H1 (cell line): ENCODE measurements at regions not wholly inside any gene's neighbourhood (a gene's known extent, or its start where the extent isn't known, plus 50 kb on each side); places are given as distances from the start of the nearest gene placed in this dataset.

Experiments used
- CTCF ChIA-PET: fragments of 300-600 bp; sonication (Branson Sonifier 250); formaldehyde crosslinking; loops from one replicate; lab custom pipeline; 2021; ENCODE audit not compliant: partially characterized antibody; lab: Charles Lee
- POLR2A ChIA-PET: fragments of 300-600 bp; sonication (Branson Sonifier 250); formaldehyde crosslinking; loops from one replicate; lab custom pipeline; 2021; ENCODE audit warnings: inconsistent platforms; ENCODE audit not compliant: partially characterized antibody; lab: Charles Lee
- DNase-seq, 2 experiments: peaks; one replicate each; pipeline versions ENCODE4 v3.0.0 to v3.0.0-alpha.2; 2010 to 2022; ENCODE audit warnings: low spot score in 2 of 2, low read depth in 1 of 2, mixed read lengths in 1 of 2
- FAIRE-seq: peaks from 2 replicates; lab custom pipeline; 2011; peaks lifted over from hg19 to GRCh38; lab: Jason Lieb, UNC
- H2AFZ ChIP-seq: 2 replicates; pipeline ENCODE4 v1.8.1; 2012; ENCODE audit warnings: low read length, inconsistent platforms
- H2AK5ac ChIP-seq: 2 replicates; pipeline ENCODE4 v1.6.1; 2013; ENCODE audit warnings: low read depth, low read length
- H2BK120ac ChIP-seq: replicated peaks from 2 replicates; pipeline ENCODE3; 2013; ENCODE audit warnings: low read depth, low read length, inconsistent platforms
- H2BK12ac ChIP-seq: 2 replicates; pipeline ENCODE4 v1.6.1; 2013; ENCODE audit warnings: low read depth, low read length
- H2BK15ac ChIP-seq: 2 replicates; pipeline ENCODE4 v1.6.1; 2013; ENCODE audit warnings: low read length
- H2BK20ac ChIP-seq: 2 replicates; pipeline ENCODE4 v1.6.1; 2013; ENCODE audit warnings: low read length
- H2BK5ac ChIP-seq: 2 replicates; pipeline ENCODE4 v1.6.1; 2013; ENCODE audit warnings: low read depth, low read length
- H3K14ac ChIP-seq: 2 replicates; pipeline ENCODE4 v1.6.1; 2013; ENCODE audit warnings: inconsistent platforms; ENCODE audit not compliant: insufficient read length
- H3K18ac ChIP-seq: 2 replicates; pipeline ENCODE4 v1.6.1; 2013; ENCODE audit warnings: low read length; ENCODE audit errors: extremely low read depth
- H3K23ac ChIP-seq: 2 replicates; pipeline ENCODE4 v1.6.1; 2013; ENCODE audit warnings: inconsistent platforms; ENCODE audit not compliant: insufficient read length
- H3K23me2 ChIP-seq: 2 replicates; pipeline ENCODE4 v1.6.1; 2013; ENCODE audit warnings: low read depth, low read length
- H3K27ac ChIP-seq: 2 replicates; pipeline ENCODE4 v1.6.1; 2011; ENCODE audit warnings: low read depth, low read length, inconsistent platforms
- H3K27me3 ChIP-seq, 4 experiments: replicated peaks in 1 of 4; 1 replicate in 1 of 4; 2 replicates in 3 of 4; pipeline versions ENCODE4 v1.6.1 to v1.8.1; 2011 to 2013; ENCODE audit warnings: low read length in 3 of 4, mild to moderate bottlenecking in 3 of 4, inconsistent platforms in 2 of 4, mixed read lengths in 2 of 4, moderate library complexity in 1 of 4; ENCODE audit not compliant: control insufficient read depth in 3 of 4, insufficient read depth in 3 of 4; ENCODE audit errors: extremely low read depth in 1 of 4
- H3K36me3 ChIP-seq, 4 experiments: 2 replicates each; pipeline versions ENCODE4 v1.6.1 to v1.8.1; 2011 to 2013; ENCODE audit warnings: mild to moderate bottlenecking in 4 of 4, low read length in 3 of 4, moderate library complexity in 2 of 4, control low read depth in 1 of 4, inconsistent platforms in 1 of 4; ENCODE audit not compliant: insufficient read depth in 4 of 4, control insufficient read depth in 2 of 4
- H3K4ac ChIP-seq: replicated peaks from 2 replicates; pipeline ENCODE3; 2013; ENCODE audit warnings: low read length, low read depth, mixed read lengths, inconsistent platforms; ENCODE audit not compliant: insufficient read length
- H3K4me1 ChIP-seq, 4 experiments: replicated peaks in 1 of 4; 1 replicate in 1 of 4; 2 replicates in 3 of 4; pipeline versions ENCODE4 v1.6.1 to v1.8.1; 2011 to 2013; ENCODE audit warnings: low read length in 3 of 4, inconsistent platforms in 2 of 4, mixed read lengths in 1 of 4; ENCODE audit not compliant: insufficient read depth in 4 of 4, control insufficient read depth in 3 of 4
- H3K4me2 ChIP-seq, 2 experiments: 2 replicates each; pipeline versions ENCODE4 v1.6.1 to v1.8.1; 2011 to 2013; ENCODE audit warnings: low read depth in 2 of 2, low read length in 2 of 2, control low read depth in 1 of 2, inconsistent platforms in 1 of 2, mild to moderate bottlenecking in 1 of 2; ENCODE audit not compliant: insufficient read depth in 1 of 2
- H3K4me3 ChIP-seq, 4 experiments: fragments of 200-600, 300-600 bp in 1 of 4; sonication (generic), shearing (Covaris generic), sonication (Bioruptor Twin) in 1 of 4; 2 replicates each; pipeline versions ENCODE4 v1.5.1 to v1.8.1; 2011 to 2016; ENCODE audit warnings: low read length in 4 of 4, low read depth in 3 of 4, control low read depth in 2 of 4, inconsistent platforms in 2 of 4, mild to moderate bottlenecking in 2 of 4, mixed read lengths in 1 of 4, moderate library complexity in 1 of 4; ENCODE audit not compliant: insufficient read depth in 2 of 4; ENCODE audit errors: extremely low read depth in 1 of 4
- H3K56ac ChIP-seq: replicated peaks from 2 replicates; pipeline ENCODE3; 2013; ENCODE audit warnings: low read depth, mild to moderate bottlenecking, mixed read lengths, low read length, inconsistent platforms; ENCODE audit not compliant: insufficient read length
- H3K79me1 ChIP-seq: 2 replicates; pipeline ENCODE4 v1.6.1; 2013; ENCODE audit warnings: low read depth, low read length, control low read depth
- H3K79me2 ChIP-seq, 2 experiments: 2 replicates each; pipeline versions ENCODE4 v1.6.1 to v1.8.1; 2012 to 2013; ENCODE audit warnings: low read length in 2 of 2, mild to moderate bottlenecking in 2 of 2, inconsistent platforms in 1 of 2; ENCODE audit not compliant: insufficient read depth in 2 of 2, control insufficient read depth in 1 of 2
- H3K9ac ChIP-seq, 4 experiments: replicated peaks in 1 of 4; 1 replicate in 1 of 4; 2 replicates in 3 of 4; pipeline versions ENCODE4 v1.6.1 to v1.8.1; 2011 to 2013; ENCODE audit warnings: low read depth in 3 of 4, low read length in 3 of 4, control low read depth in 2 of 4, mild to moderate bottlenecking in 2 of 4, moderate library complexity in 2 of 4, inconsistent platforms in 1 of 4; ENCODE audit errors: extremely low read depth in 1 of 4
- H3K9me3 ChIP-seq, 2 experiments: 2 replicates each; pipeline versions ENCODE4 v1.6.1 to v1.8.1; 2012 to 2013; ENCODE audit warnings: mild to moderate bottlenecking in 2 of 2, moderate library complexity in 2 of 2, control low read depth in 1 of 2, inconsistent platforms in 1 of 2, low read depth in 1 of 2, low read length in 1 of 2, mixed read lengths in 1 of 2; ENCODE audit not compliant: insufficient read depth in 2 of 2
- H4K20me1 ChIP-seq, 2 experiments: replicated peaks in 1 of 2; 2 replicates each; pipeline versions ENCODE3 to v1.8.1; 2011 to 2013; ENCODE audit warnings: inconsistent platforms in 2 of 2, low read length in 2 of 2, mild to moderate bottlenecking in 1 of 2; ENCODE audit not compliant: insufficient read depth in 2 of 2, control insufficient read depth in 1 of 2
- H4K5ac ChIP-seq: 2 replicates; pipeline ENCODE4 v1.6.1; 2013; ENCODE audit warnings: low read length, low read depth, mixed read lengths, inconsistent platforms; ENCODE audit not compliant: insufficient read length
- H4K8ac ChIP-seq: 2 replicates; pipeline ENCODE4 v1.8.0; 2013; ENCODE audit warnings: mild to moderate bottlenecking, moderate library complexity, low read length, inconsistent platforms; ENCODE audit not compliant: insufficient read depth; ENCODE audit errors: extremely low read depth
- H4K91ac ChIP-seq: replicated peaks from 2 replicates; pipeline ENCODE3; 2013; ENCODE audit warnings: low read length, mixed read lengths, inconsistent platforms; ENCODE audit not compliant: insufficient read length
- KDM5A ChIP-seq: fragments of 200-600 bp; IDR thresholded peaks from 2 replicates; pipeline ENCODE4 v1.7.1; 2012; ENCODE audit warnings: mild to moderate bottlenecking, low read length, inconsistent platforms, mixed read lengths
- MAFK ChIP-seq: IDR thresholded peaks from 2 replicates; pipeline ENCODE4 v1.6.1; 2012; ENCODE audit warnings: low read depth, mild to moderate bottlenecking, improper control_type of control experiment, low read length
- NRF1 ChIP-seq: IDR thresholded peaks from 2 replicates; pipeline ENCODE4 v1.6.1; 2011; ENCODE audit warnings: mild to moderate bottlenecking, low read depth, low read length, improper control_type of control experiment
- RXRA ChIP-seq: IDR thresholded peaks from 2 replicates; pipeline ENCODE4 v1.6.1; 2011; ENCODE audit warnings: low read depth, mild to moderate bottlenecking, low read length, moderate library complexity; ENCODE audit not compliant: insufficient read depth
- TBP ChIP-seq: IDR thresholded peaks from 2 replicates; pipeline ENCODE4 v1.6.1; 2011; ENCODE audit warnings: low read depth, low read length, improper control_type of control experiment
- WGBS, 2 experiments: shearing (Covaris generic) in 1 of 2; methylation state at CpG; one replicate each; pipeline versions ENCODE4 v1.1.6 to v1.1.7; 2013 to 2015; ENCODE audit warnings: low lambda C conversion rate in 2 of 2, mixed read lengths in 2 of 2, inconsistent platforms in 1 of 2, low coverage in 1 of 2, missing lambda C conversion rate in 1 of 2; ENCODE audit not compliant: insufficient replicate concordance in 2 of 2, insufficient coverage in 1 of 2, insufficient read length in 1 of 2; ENCODE audit errors: extremely low coverage in 1 of 2, missing lambda C conversion rate in 1 of 2; 5-methylcytosine and 5-hydroxymethylcytosine counted together
- TF ChIP-seq, protein P1 (sequence below): IDR thresholded peaks from 2 replicates; pipeline ENCODE4 v1.6.1; 2012; ENCODE audit warnings: low read length, inconsistent platforms

DNA sequence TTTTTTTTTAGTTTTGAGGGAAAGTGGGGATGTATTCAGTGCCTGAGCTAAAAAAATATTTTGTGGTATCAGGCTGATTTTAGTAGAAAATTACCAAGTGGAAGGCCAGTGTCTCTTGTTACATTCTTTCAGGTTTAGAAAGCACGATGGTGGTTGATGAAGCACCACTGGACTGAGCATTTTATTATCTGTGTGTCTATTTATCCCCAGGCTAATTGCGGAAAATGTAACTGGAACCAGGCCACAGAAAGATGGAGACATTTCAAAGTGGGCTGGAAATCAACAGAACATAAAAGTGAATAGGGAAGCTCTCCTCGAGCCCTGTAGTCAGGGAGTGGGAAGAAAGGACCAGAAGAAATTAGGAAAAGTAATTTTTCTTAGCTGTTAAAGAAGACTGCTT lies 261.0 kb downstream of the STK31 start:
- Histone ChIP-seq H2BK15ac (no peak overlapping the region), H3K79me2 (no peaks in the 10 kb centered on the region), H3K36me3 (no peaks in the 10 kb centered on the region), H3K56ac (no peak overlapping the region), H3K4me3 (no peak overlapping the region), H3K4me1 (peaks cover 6 to 12% (median 10%) of the 10 kb centered on the region in 4 experiments; a peak in 5 of 7 replicates), H2BK12ac (no peak overlapping the region), H3K27ac (no peak overlapping the region), H3K23ac (no peak overlapping the region), H2BK120ac (no peak overlapping the region), H2AK5ac (no peak overlapping the region), H3K79me1 (no peaks in the 10 kb centered on the region), H3K23me2 (no peaks in the 10 kb centered on the region), H3K9me3 (0 out of 4 replicates have a peak, but pooled peaks cover under 1 to 3% of the 10 kb centered on the region in 2 experiments), H4K5ac (no peak overlapping the region), H2BK20ac (no peak overlapping the region), H4K91ac (no peak overlapping the region), H4K20me1 (no peaks in the 10 kb centered on the region), H3K14ac (no peak overlapping the region), H3K4me2 (no peak overlapping the region), H2BK5ac (no peak overlapping the region), H3K18ac (no peak overlapping the region), H3K4ac (no peak overlapping the region), H2AFZ (no peak overlapping the region), H3K9ac (no peak overlapping the region), H4K8ac (no peak overlapping the region), H3K27me3 (no peaks in the 10 kb centered on the region)
- ChIA-PET CTCF (interaction anchor here (0.7 to 1.9 kb wide), 2 partner anchors 11 to 32 kb away, joined by 3 to 9 read pairs; no protein-coding TSS in a partner anchor), POLR2A (no interaction called here)
- TF ChIP-seq, protein P1, sequence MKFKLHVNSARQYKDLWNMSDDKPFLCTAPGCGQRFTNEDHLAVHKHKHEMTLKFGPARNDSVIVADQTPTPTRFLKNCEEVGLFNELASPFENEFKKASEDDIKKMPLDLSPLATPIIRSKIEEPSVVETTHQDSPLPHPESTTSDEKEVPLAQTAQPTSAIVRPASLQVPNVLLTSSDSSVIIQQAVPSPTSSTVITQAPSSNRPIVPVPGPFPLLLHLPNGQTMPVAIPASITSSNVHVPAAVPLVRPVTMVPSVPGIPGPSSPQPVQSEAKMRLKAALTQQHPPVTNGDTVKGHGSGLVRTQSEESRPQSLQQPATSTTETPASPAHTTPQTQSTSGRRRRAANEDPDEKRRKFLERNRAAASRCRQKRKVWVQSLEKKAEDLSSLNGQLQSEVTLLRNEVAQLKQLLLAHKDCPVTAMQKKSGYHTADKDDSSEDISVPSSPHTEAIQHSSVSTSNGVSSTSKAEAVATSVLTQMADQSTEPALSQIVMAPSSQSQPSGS, result no peak
- TF ChIP-seq KDM5A (no peak), TBP (no peak), MAFK (no peak), RXRA (no peak), NRF1 (no peak)
- FAIRE-seq (no peak), DNase-seq (no peak)
- 88% methylated on average over 3 of the region's 3 CpGs; no CpG with 5 or more reads in 1 of the 2 experiments for WGBS, 2 experiments
